Lower leg skin (tissue), 4 donors: ENCODE measurements at regions not wholly inside any gene's neighbourhood (a gene's known extent, or its start where the extent isn't known, plus 50 kb on each side); places are given as distances from the start of the nearest gene placed in this dataset.

Experiments used
- DNase-seq, 2 donors: peaks; one replicate each; pipeline ENCODE4 v3.0.0-alpha.2; 2019; ENCODE audit warnings: low spot score in 2 of 2
- H3K4me3 ChIP-seq: fragments of 200-600 bp; sonication (generic); 2 replicates; pipeline ENCODE4 v1.5.1; 2017; ENCODE audit warnings: mild to moderate bottlenecking, low read depth; ENCODE audit not compliant: poor library complexity, severe bottlenecking
- CTCF ChIP-seq, 3 donors: fragments of 450-650 bp; IDR thresholded peaks; one replicate each; pipeline ENCODE4 v1.5.1; 2016; ENCODE audit warnings: antibody characterized with exemption in 3 of 3, mild to moderate bottlenecking in 3 of 3, moderate library complexity in 2 of 3
- POLR2A ChIP-seq, 2 donors: fragments of 450-650 bp; IDR thresholded peaks; one replicate each; pipeline ENCODE4 v1.6.1; 2016 to 2017; ENCODE audit warnings: antibody characterized with exemption in 2 of 2, mild to moderate bottlenecking in 1 of 2, moderate library complexity in 1 of 2
- WGBS, 2 donors: methylation state at CpG; one replicate each; pipeline ENCODE4 v1.1.5; 2018; 5-methylcytosine and 5-hydroxymethylcytosine counted together
- intact Hi-C: fragments of 100-400 bp; cut with DNase I; formaldehyde crosslinking; loops from one replicate; pipeline ENCODE4 v1.15.0; 2023; ENCODE audit warnings: low total_unique reads

GRCh38 chr4:129738175-129738574 lies 642.2 kb downstream of the C4orf33 start:
- H3K4me3 ChIP-seq, result no peak overlapping the region
- DNase-seq, result no peak
- WGBS, 2 donors, result 83% methylated on average over 1 of the region's 1 CpG
- intact Hi-C loops, result no loop called here
- TF ChIP-seq POLR2A (IDR thresholded peaks at IDR 0.05) (no peak), CTCF (IDR thresholded peaks at IDR 0.05) (no peak)

GRCh38 chr4:129747756-129748155 lies 651.8 kb downstream of the C4orf33 start:
- 32 to 37% methylated on average over 2 of the region's 2 CpGs for WGBS, 2 donors
- TF ChIP-seq CTCF (IDR thresholded peaks at IDR 0.05) (no peak), POLR2A (IDR thresholded peaks at IDR 0.05) (no peak)

GRCh38 chr4:129748991-129749390 lies 653.0 kb downstream of the C4orf33 start:
- no peak for TF ChIP-seq POLR2A (IDR thresholded peaks at IDR 0.05)
- TF ChIP-seq CTCF (IDR thresholded peaks at IDR 0.05), result no peak
- intact Hi-C loops, result no loop called here
- WGBS, 2 donors, result 18 to 20% methylated on average over 1 of the region's 1 CpG
- DNase-seq, result no peak
- no peak overlapping the region for H3K4me3 ChIP-seq

More at GRCh38 chr4:129747756-129748155, 651.8 kb downstream of the C4orf33 start:
- no peak for DNase-seq
- intact Hi-C loops, result no loop called here
- no peak overlapping the region for H3K4me3 ChIP-seq

- no peak for DNase-seq
- no peak for TF ChIP-seq POLR2A (IDR thresholded peaks at IDR 0.05)
- TF ChIP-seq CTCF (IDR thresholded peaks at IDR 0.05), result no peak
- no peak overlapping the region for H3K4me3 ChIP-seq
- 72 to 75% methylated on average over 2 of the region's 2 CpGs for WGBS, 2 donors
- intact Hi-C loops, result no loop called here
Measured at GRCh38 chr4:129751646-129752045, 655.7 kb downstream of the C4orf33 start.

- intact Hi-C loops, result no loop called here
- no peak for DNase-seq
- H3K4me3 ChIP-seq, result no peak overlapping the region
- TF ChIP-seq POLR2A (IDR thresholded peaks at IDR 0.05) (no peak), CTCF (IDR thresholded peaks at IDR 0.05) (no peak)
- 34 to 55% methylated on average over 5 of the region's 5 CpGs for WGBS, 2 donors
Measured at GRCh38 chr4:129783596-129783995, 687.6 kb downstream of the C4orf33 start.

GRCh38 chr4:129788486-129788885 lies 692.5 kb downstream of the C4orf33 start:
- intact Hi-C loops, result no loop called here
- DNase-seq, result no peak
- no peak for TF ChIP-seq CTCF (IDR thresholded peaks at IDR 0.05)
- no peak for TF ChIP-seq POLR2A (IDR thresholded peaks at IDR 0.05)
- 57% methylated on average over 3 of the region's 3 CpGs for WGBS, 2 donors
- H3K4me3 ChIP-seq, result no peak overlapping the region
